Chondrocyte (in vitro differentiated cells): ENCODE measurements at regions not wholly inside any gene's neighbourhood (a gene's known extent, or its start where the extent isn't known, plus 50 kb on each side); places are given as distances from the start of the nearest gene placed in this dataset.
A peak's percentile ranks its signal among the peaks of the same experiment; 100 is the strongest.

Experiments used
- DNase-seq: peaks from one replicate; pipeline ENCODE4 v3.0.0; 2021; ENCODE audit warnings: mixed read lengths, low spot score
- H3K27ac Mint-ChIP-seq: one replicate; pipeline ENCODE4 v1.8.0; 2021; ENCODE audit warnings: mild to moderate bottlenecking, moderate library complexity, mixed read lengths; ENCODE audit not compliant: unreplicated experiment
- H3K27me3 Mint-ChIP-seq: 2 replicates; pipeline ENCODE4 v1.8.0; 2021; ENCODE audit warnings: low read depth, mixed read lengths
- H3K36me3 Mint-ChIP-seq: 2 replicates; pipeline ENCODE4 v1.8.0; 2021; ENCODE audit warnings: low read depth, mixed read lengths
- H3K4me1 Mint-ChIP-seq: 2 replicates; pipeline ENCODE4 v1.8.0; 2021; ENCODE audit warnings: low read depth, mild to moderate bottlenecking, mixed read lengths
- H3K4me3 Mint-ChIP-seq: one replicate; pipeline ENCODE4 v1.8.0; 2021; ENCODE audit warnings: mild to moderate bottlenecking, moderate library complexity, mixed read lengths; ENCODE audit not compliant: unreplicated experiment
- H3K9me3 Mint-ChIP-seq: 2 replicates; pipeline ENCODE4 v1.8.0; 2021; ENCODE audit warnings: low read depth, mixed read lengths
- CTCF ChIP-seq: fragments of 200-600 bp; sonication (generic); IDR thresholded peaks from 2 replicates; pipeline ENCODE4 v1.5.0; 2021; ENCODE audit warnings: antibody characterized with exemption, mild to moderate bottlenecking, moderate library complexity

- TF ChIP-seq CTCF, result peak; percentile 58
- peaks cover 6% of the 10 kb centered on the region for H3K4me1 Mint-ChIP-seq
- H3K36me3 Mint-ChIP-seq, result no peaks in the 10 kb centered on the region
- H3K9me3 Mint-ChIP-seq, result peaks cover 3% of the 10 kb centered on the region
- H3K4me3 Mint-ChIP-seq, result no peak overlapping the region
- DNase-seq, result no peak
- H3K27ac Mint-ChIP-seq, result peak overlapping the region; percentile 24
- no peaks in the 10 kb centered on the region for H3K27me3 Mint-ChIP-seq
Measured at GRCh38 chr17:13792314-13792713, 190.6 kb upstream of the HS3ST3A1 start.

- TF ChIP-seq CTCF, result no peak
- Mint-ChIP-seq H3K27me3 (no peaks in the 10 kb centered on the region), H3K4me1 (peaks cover 6% of the 10 kb centered on the region), H3K9me3 (peaks cover 3% of the 10 kb centered on the region), H3K27ac (no peak overlapping the region), H3K4me3 (no peak overlapping the region), H3K36me3 (no peaks in the 10 kb centered on the region)
- no peak for DNase-seq
Measured at GRCh38 chr17:13793951-13794350, 192.2 kb upstream of the HS3ST3A1 start.

GRCh38 chr17:13797863-13798262 is 196.1 kb upstream of the HS3ST3A1 start:
- no peak for DNase-seq
- no peak overlapping the region for H3K27ac Mint-ChIP-seq
- H3K4me1 Mint-ChIP-seq, result no peaks in the 10 kb centered on the region
- no peaks in the 10 kb centered on the region for H3K27me3 Mint-ChIP-seq
- TF ChIP-seq CTCF, result no peak
- H3K9me3 Mint-ChIP-seq, result no peaks in the 10 kb centered on the region
- H3K4me3 Mint-ChIP-seq, result no peak overlapping the region
- H3K36me3 Mint-ChIP-seq, result peaks cover 2% of the 10 kb centered on the region

- Mint-ChIP-seq H3K36me3 (no peaks in the 10 kb centered on the region), H3K9me3 (no peaks in the 10 kb centered on the region), H3K4me1 (no peaks in the 10 kb centered on the region), H3K4me3 (no peak overlapping the region), H3K27me3 (no peaks in the 10 kb centered on the region), H3K27ac (no peak overlapping the region)
- no peak for DNase-seq
- TF ChIP-seq CTCF, result no peak
Measured at GRCh38 chr17:13806092-13806491, 204.4 kb upstream of the HS3ST3A1 start.

GRCh38 chr17:13807103-13807502 is 205.4 kb upstream of the HS3ST3A1 start:
- TF ChIP-seq CTCF, result no peak
- H3K27me3 Mint-ChIP-seq, result no peaks in the 10 kb centered on the region
- no peak overlapping the region for H3K27ac Mint-ChIP-seq
- no peaks in the 10 kb centered on the region for H3K9me3 Mint-ChIP-seq
- no peak overlapping the region for H3K4me3 Mint-ChIP-seq
- H3K4me1 Mint-ChIP-seq, result no peaks in the 10 kb centered on the region
- no peaks in the 10 kb centered on the region for H3K36me3 Mint-ChIP-seq
- no peak for DNase-seq
